KMS-11 (cell line): ENCODE measurements at regions not wholly inside any gene's neighbourhood (a gene's known extent, or its start where the extent isn't known, plus 50 kb on each side); places are given as distances from the start of the nearest gene placed in this dataset.

ENCODE experiments used
- H2AFZ ChIP-seq: fragments of 200-600 bp; sonication (generic); 2 replicates; pipeline ENCODE4 v1.6.1; 2016; ENCODE audit warnings: antibody characterized with exemption, mixed run types, low read depth
- H3K27ac ChIP-seq: fragments of 200-600 bp; sonication (generic); 2 replicates; pipeline ENCODE4 v1.6.1; 2016; ENCODE audit warnings: mild to moderate bottlenecking, mixed run types
- H3K27me3 ChIP-seq: fragments of 200-600 bp; sonication (generic); 2 replicates; pipeline ENCODE4 v1.6.1; 2017; ENCODE audit warnings: mild to moderate bottlenecking, low read depth, mixed run types, moderate library complexity; ENCODE audit not compliant: insufficient read depth
- H3K36me3 ChIP-seq: fragments of 200-600 bp; sonication (generic); 2 replicates; pipeline ENCODE4 v1.6.1; 2017; ENCODE audit warnings: mild to moderate bottlenecking, mixed run types; ENCODE audit not compliant: insufficient read depth
- H3K4me1 ChIP-seq: fragments of 200-600 bp; sonication (generic); 2 replicates; pipeline ENCODE4 v1.6.1; 2016; ENCODE audit warnings: mild to moderate bottlenecking, low read depth, mixed run types; ENCODE audit not compliant: poor library complexity, severe bottlenecking
- H3K4me2 ChIP-seq: fragments of 200-600 bp; sonication (generic); 2 replicates; pipeline ENCODE4 v1.7.0; 2016; ENCODE audit warnings: mild to moderate bottlenecking, mixed run types
- H3K4me3 ChIP-seq: fragments of 200-600 bp; sonication (generic); IDR thresholded peaks from 2 replicates; pipeline ENCODE4 v1.6.1; 2017; ENCODE audit warnings: low read depth, low read length, mixed read lengths; ENCODE audit not compliant: insufficient read depth
- H3K79me2 ChIP-seq: fragments of 200-600 bp; sonication (generic); 2 replicates; pipeline ENCODE4 v1.6.1; 2016; ENCODE audit warnings: low read depth, mixed run types; ENCODE audit not compliant: insufficient read depth
- H3K9ac ChIP-seq: fragments of 200-600 bp; sonication (generic); 2 replicates; pipeline ENCODE4 v1.6.1; 2016; ENCODE audit warnings: mild to moderate bottlenecking, mixed run types
- H4K20me1 ChIP-seq: fragments of 200-600 bp; sonication (generic); 2 replicates; pipeline ENCODE4 v1.6.1; 2016; ENCODE audit warnings: mild to moderate bottlenecking, mixed run types; ENCODE audit not compliant: insufficient read depth
- TF ChIP-seq, protein P1 (sequence below): fragments of 200-600 bp; sonication (generic); conservative IDR thresholded peaks from 2 replicates; pipeline ENCODE4 v1.6.1; 2017; ENCODE audit warnings: low read depth, mild to moderate bottlenecking, antibody characterized with exemption, low read length, moderate library complexity, mixed read lengths

DNA sequence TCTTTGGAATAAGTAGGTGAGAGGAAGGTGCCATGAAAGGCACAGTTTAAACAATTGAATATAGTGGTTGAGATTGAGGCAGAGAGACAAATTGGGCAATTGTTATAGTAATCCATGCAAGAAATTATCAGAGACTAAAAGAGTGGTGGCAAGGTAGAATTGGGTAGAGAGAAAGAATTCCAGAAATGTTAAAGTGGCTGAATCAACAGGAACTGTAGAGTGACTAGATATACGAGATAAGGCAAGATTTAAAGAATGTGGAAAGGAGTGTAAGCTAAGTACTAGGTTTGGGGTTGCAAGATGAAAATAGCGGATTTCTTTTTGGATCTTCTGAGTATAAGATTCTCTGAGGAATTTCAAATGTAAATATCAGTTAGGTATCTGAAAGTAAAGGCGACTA is 285.2 kb downstream of the DMRTA1 start:
- Histone ChIP-seq H2AFZ (no peak overlapping the region), H4K20me1 (no peaks in the 10 kb centered on the region)

DNA sequence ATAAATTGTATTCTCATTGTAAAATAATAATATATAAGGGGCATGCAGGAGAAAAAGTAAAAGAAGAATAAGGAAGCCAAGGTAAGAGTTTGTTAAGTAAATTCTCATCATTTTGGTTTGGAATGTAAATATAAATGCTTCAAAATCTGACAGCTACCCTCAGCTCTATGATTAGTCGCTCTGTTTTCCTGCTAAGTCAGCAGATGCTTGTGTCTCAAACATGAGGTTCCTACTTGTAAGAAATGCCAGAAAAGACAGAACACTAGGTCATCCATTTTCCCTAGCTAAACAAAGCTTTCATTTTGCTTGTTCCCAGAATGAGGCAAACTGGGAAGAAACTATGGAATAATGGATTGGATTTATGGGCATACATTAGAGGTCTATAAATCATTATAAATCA is 293.1 kb downstream of the DMRTA1 start:
- no peaks in the 10 kb centered on the region for H3K4me1 ChIP-seq
- no peaks in the 10 kb centered on the region for H4K20me1 ChIP-seq
- H3K79me2 ChIP-seq = no peaks in the 10 kb centered on the region
- no peak overlapping the region for H3K4me2 ChIP-seq
- no peaks in the 10 kb centered on the region for H3K36me3 ChIP-seq
- TF ChIP-seq, protein P1, sequence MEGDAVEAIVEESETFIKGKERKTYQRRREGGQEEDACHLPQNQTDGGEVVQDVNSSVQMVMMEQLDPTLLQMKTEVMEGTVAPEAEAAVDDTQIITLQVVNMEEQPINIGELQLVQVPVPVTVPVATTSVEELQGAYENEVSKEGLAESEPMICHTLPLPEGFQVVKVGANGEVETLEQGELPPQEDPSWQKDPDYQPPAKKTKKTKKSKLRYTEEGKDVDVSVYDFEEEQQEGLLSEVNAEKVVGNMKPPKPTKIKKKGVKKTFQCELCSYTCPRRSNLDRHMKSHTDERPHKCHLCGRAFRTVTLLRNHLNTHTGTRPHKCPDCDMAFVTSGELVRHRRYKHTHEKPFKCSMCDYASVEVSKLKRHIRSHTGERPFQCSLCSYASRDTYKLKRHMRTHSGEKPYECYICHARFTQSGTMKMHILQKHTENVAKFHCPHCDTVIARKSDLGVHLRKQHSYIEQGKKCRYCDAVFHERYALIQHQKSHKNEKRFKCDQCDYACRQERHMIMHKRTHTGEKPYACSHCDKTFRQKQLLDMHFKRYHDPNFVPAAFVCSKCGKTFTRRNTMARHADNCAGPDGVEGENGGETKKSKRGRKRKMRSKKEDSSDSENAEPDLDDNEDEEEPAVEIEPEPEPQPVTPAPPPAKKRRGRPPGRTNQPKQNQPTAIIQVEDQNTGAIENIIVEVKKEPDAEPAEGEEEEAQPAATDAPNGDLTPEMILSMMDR = no peak
- no peak overlapping the region for H3K4me3 ChIP-seq
- H3K27ac ChIP-seq = no peak overlapping the region
- H3K27me3 ChIP-seq = no peaks in the 10 kb centered on the region
- H2AFZ ChIP-seq = no peak overlapping the region
- H3K9ac ChIP-seq = no peak overlapping the region

More for the DNA sequence above, 285.2 kb downstream of the DMRTA1 start:
- no peak overlapping the region for H3K9ac ChIP-seq
- H3K27me3 ChIP-seq = no peaks in the 10 kb centered on the region
- no peak overlapping the region for H3K27ac ChIP-seq
- no peaks in the 10 kb centered on the region for H3K4me1 ChIP-seq
- H3K4me3 ChIP-seq = no peak overlapping the region
- no peaks in the 10 kb centered on the region for H3K79me2 ChIP-seq
- TF ChIP-seq, protein P1 = no peak
- H3K36me3 ChIP-seq = no peaks in the 10 kb centered on the region
- no peak overlapping the region for H3K4me2 ChIP-seq

DNA sequence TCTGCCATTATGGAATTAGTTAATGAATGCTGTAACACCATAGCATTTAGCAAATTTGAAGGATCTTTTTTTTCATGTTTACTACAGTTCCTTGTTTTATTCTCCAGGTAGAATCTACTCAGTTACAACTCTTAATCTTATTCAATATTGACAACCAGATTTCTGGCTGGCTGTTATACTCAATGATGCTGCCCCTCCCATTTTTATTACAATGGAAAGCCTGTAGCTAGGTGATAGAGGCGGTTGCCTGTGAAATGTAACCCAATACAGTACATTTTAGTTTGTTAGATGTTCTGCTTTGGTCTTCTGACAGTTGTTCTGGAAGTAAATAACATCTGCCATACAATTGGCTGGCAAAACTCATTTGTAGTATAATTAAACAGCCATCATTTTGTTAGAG is 294.2 kb downstream of the DMRTA1 start:
- Histone ChIP-seq H3K36me3 (no peaks in the 10 kb centered on the region), H2AFZ (no peak overlapping the region)

DNA sequence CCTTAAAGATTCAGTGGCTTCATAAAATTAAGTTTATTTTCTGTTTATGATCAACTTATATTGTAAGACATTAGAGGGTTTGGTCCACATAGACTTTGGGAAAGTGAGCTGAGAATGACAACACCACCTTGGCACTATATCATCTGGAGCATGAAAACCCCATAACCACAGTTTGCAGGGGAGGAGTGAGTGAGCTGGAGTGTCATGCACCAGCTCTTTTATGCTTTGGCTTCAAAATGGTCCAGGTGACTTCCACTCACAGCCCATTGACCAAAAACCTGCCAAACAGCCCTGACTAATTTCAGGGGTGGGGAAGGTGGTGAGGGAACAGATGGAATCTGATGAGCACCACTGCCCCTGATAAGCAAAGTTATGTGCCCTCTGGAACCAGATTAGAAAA is 295.8 kb downstream of the DMRTA1 start:
- H3K4me2 ChIP-seq = no peak overlapping the region
- H3K4me1 ChIP-seq = no peaks in the 10 kb centered on the region
- H4K20me1 ChIP-seq = no peaks in the 10 kb centered on the region
- H2AFZ ChIP-seq = no peak overlapping the region
- no peak overlapping the region for H3K9ac ChIP-seq
- TF ChIP-seq, protein P1 = no peak
- no peaks in the 10 kb centered on the region for H3K36me3 ChIP-seq
- no peaks in the 10 kb centered on the region for H3K79me2 ChIP-seq
- no peaks in the 10 kb centered on the region for H3K27me3 ChIP-seq
- no peak overlapping the region for H3K4me3 ChIP-seq
- H3K27ac ChIP-seq = no peak overlapping the region

More for the DNA sequence above, 294.2 kb downstream of the DMRTA1 start:
- no peak overlapping the region for H3K4me3 ChIP-seq
- H3K4me1 ChIP-seq = no peaks in the 10 kb centered on the region
- no peak overlapping the region for H3K4me2 ChIP-seq
- no peak overlapping the region for H3K27ac ChIP-seq
- H3K9ac ChIP-seq = no peak overlapping the region
- no peaks in the 10 kb centered on the region for H3K79me2 ChIP-seq
- TF ChIP-seq, protein P1 = no peak
- H3K27me3 ChIP-seq = no peaks in the 10 kb centered on the region
- H4K20me1 ChIP-seq = no peaks in the 10 kb centered on the region
